H9 (cell line): ENCODE measurements at regions not wholly inside any gene's neighbourhood (a gene's known extent, or its start where the extent isn't known, plus 50 kb on each side); places are given as distances from the start of the nearest gene placed in this dataset.

Experiments used
- DNase-seq: peaks from one replicate; pipeline ENCODE4 v3.0.0-alpha.2; 2017
- H2AFZ ChIP-seq: one replicate; pipeline ENCODE4 v1.6.1; 2013; ENCODE audit warnings: mild to moderate bottlenecking, low read length, control low read depth, moderate library complexity
- H2AK5ac ChIP-seq: 2 replicates; pipeline ENCODE4 v1.6.1; 2013; ENCODE audit warnings: low read length, control low read depth, mixed read lengths; ENCODE audit not compliant: insufficient read length
- H2BK120ac ChIP-seq: one replicate; pipeline ENCODE4 v1.6.1; 2013; ENCODE audit warnings: low read depth, mild to moderate bottlenecking, low read length, control low read depth, inconsistent platforms; ENCODE audit not compliant: poor library complexity, severe bottlenecking
- H2BK12ac ChIP-seq: 2 replicates; pipeline ENCODE4 v1.6.1; 2013; ENCODE audit warnings: low read length, control low read depth, mixed read lengths, low read depth; ENCODE audit not compliant: insufficient read length
- H2BK15ac ChIP-seq: 2 replicates; pipeline ENCODE4 v1.6.1; 2013; ENCODE audit warnings: low read depth, low read length, control low read depth
- H2BK20ac ChIP-seq: one replicate; pipeline ENCODE4 v1.6.1; 2013; ENCODE audit warnings: low read depth, mild to moderate bottlenecking, low read length, control low read depth, inconsistent platforms; ENCODE audit not compliant: poor library complexity, severe bottlenecking
- H2BK5ac ChIP-seq: 2 replicates; pipeline ENCODE4 v1.6.1; 2013; ENCODE audit warnings: low read length, control low read depth, mixed read lengths; ENCODE audit not compliant: insufficient read length
- H3K14ac ChIP-seq: 2 replicates; pipeline ENCODE4 v1.6.1; 2013; ENCODE audit warnings: low read length, control low read depth; ENCODE audit not compliant: insufficient read depth
- H3K18ac ChIP-seq: 2 replicates; pipeline ENCODE4 v1.6.1; 2013; ENCODE audit warnings: low read depth, mild to moderate bottlenecking, mixed read lengths, low read length, control low read depth; ENCODE audit not compliant: insufficient read length
- H3K23ac ChIP-seq: 2 replicates; pipeline ENCODE4 v1.6.1; 2013; ENCODE audit warnings: low read length, control low read depth, mixed read lengths, low read depth; ENCODE audit not compliant: insufficient read length
- H3K23me2 ChIP-seq: 2 replicates; pipeline ENCODE4 v1.6.1; 2013; ENCODE audit warnings: low read depth, mild to moderate bottlenecking, mixed read lengths, low read length, control low read depth; ENCODE audit not compliant: insufficient read length, poor library complexity, severe bottlenecking
- H3K27ac ChIP-seq: 2 replicates; pipeline ENCODE4 v1.5.1; 2013; ENCODE audit warnings: low read length, control low read depth, mixed read lengths, low read depth; ENCODE audit not compliant: insufficient read length
- H3K27me3 ChIP-seq: 2 replicates; pipeline ENCODE4 v1.6.1; 2013; ENCODE audit warnings: low read length, control low read depth, inconsistent platforms; ENCODE audit not compliant: insufficient read depth
- H3K4ac ChIP-seq: 2 replicates; pipeline ENCODE4 v1.6.1; 2013; ENCODE audit warnings: low read depth, mild to moderate bottlenecking, control low read depth, inconsistent platforms, low read length, moderate library complexity
- H3K4me1 ChIP-seq: 2 replicates; pipeline ENCODE4 v1.6.1; 2013; ENCODE audit warnings: low read length, control low read depth, inconsistent platforms; ENCODE audit not compliant: insufficient read depth
- H3K4me2 ChIP-seq: 2 replicates; pipeline ENCODE4 v1.6.1; 2013; ENCODE audit warnings: low read length, control low read depth, mixed read lengths; ENCODE audit not compliant: insufficient read length, insufficient read depth
- H3K56ac ChIP-seq: 2 replicates; pipeline ENCODE4 v1.6.1; 2013; ENCODE audit warnings: low read depth, mild to moderate bottlenecking, mixed read lengths, low read length, control low read depth; ENCODE audit not compliant: insufficient read length
- H3K79me1 ChIP-seq: 2 replicates; pipeline ENCODE4 v1.6.1; 2013; ENCODE audit warnings: low read depth, mild to moderate bottlenecking, moderate library complexity, low read length, control low read depth, inconsistent platforms; ENCODE audit not compliant: insufficient read depth, poor library complexity, severe bottlenecking
- H3K79me2 ChIP-seq: 2 replicates; pipeline ENCODE4 v1.6.1; 2013; ENCODE audit warnings: low read length, control low read depth, inconsistent platforms; ENCODE audit not compliant: insufficient read depth
- H3K9ac ChIP-seq: 2 replicates; pipeline ENCODE4 v1.6.1; 2013; ENCODE audit warnings: low read length, control low read depth, mixed read lengths; ENCODE audit not compliant: insufficient read length; ENCODE audit errors: extremely low read depth
- H3K9me3 ChIP-seq: one replicate; pipeline ENCODE4 v1.6.1; 2013; ENCODE audit warnings: low read depth, low read length, inconsistent platforms; ENCODE audit not compliant: control insufficient read depth
- H3T11ph ChIP-seq: one replicate; pipeline ENCODE4 v1.6.1; 2013; ENCODE audit warnings: mild to moderate bottlenecking, low read length, control low read depth, inconsistent platforms
- H4K20me1 ChIP-seq: one replicate; pipeline ENCODE4 v1.6.1; 2013; ENCODE audit not compliant: control insufficient read depth, insufficient read length, insufficient read depth
- H4K5ac ChIP-seq: 2 replicates; pipeline ENCODE4 v1.6.1; 2013; ENCODE audit warnings: low read depth, mild to moderate bottlenecking, mixed read lengths, low read length, control low read depth; ENCODE audit not compliant: insufficient read length
- H4K8ac ChIP-seq: replicated peaks from 2 replicates; pipeline ENCODE4 v1.6.1; 2013; ENCODE audit warnings: low read length, control low read depth, mixed read lengths, low read depth; ENCODE audit not compliant: insufficient read length
- H4K91ac ChIP-seq: 2 replicates; pipeline ENCODE4 v1.6.1; 2013; ENCODE audit warnings: low read depth, mild to moderate bottlenecking, moderate library complexity, mixed read lengths, low read length, control low read depth; ENCODE audit not compliant: insufficient read length
- H3K27ac Mint-ChIP-seq, 3 experiments: 2 replicates in 2 of 3; 3 replicates in 1 of 3; pipeline ENCODE4 v1.8.0; 2020 to 2021; ENCODE audit warnings: mixed read lengths in 3 of 3, mild to moderate bottlenecking in 1 of 3, moderate library complexity in 1 of 3
- H3K27me3 Mint-ChIP-seq: 2 replicates; pipeline ENCODE4 v1.8.0; 2021; ENCODE audit warnings: low read depth, mild to moderate bottlenecking, moderate library complexity, mixed read lengths
- H3K36me3 Mint-ChIP-seq, 3 experiments: 2 replicates in 2 of 3; 3 replicates in 1 of 3; pipeline ENCODE4 v1.8.0; 2020 to 2021; ENCODE audit warnings: low read depth in 3 of 3, mixed read lengths in 3 of 3; ENCODE audit not compliant: insufficient read depth in 1 of 3
- H3K4me1 Mint-ChIP-seq, 2 experiments: 2 replicates each; pipeline ENCODE4 v1.8.0; 2020; ENCODE audit warnings: mixed read lengths in 2 of 2
- H3K4me3 Mint-ChIP-seq, 2 experiments: 2 replicates in 1 of 2; 3 replicates in 1 of 2; pipeline ENCODE4 v1.8.0; 2020 to 2021; ENCODE audit warnings: mild to moderate bottlenecking in 2 of 2, mixed read lengths in 2 of 2, moderate library complexity in 1 of 2
- H3K9me3 Mint-ChIP-seq, 2 experiments: 2 replicates in 1 of 2; 3 replicates in 1 of 2; pipeline ENCODE4 v1.8.0; 2020; ENCODE audit warnings: mild to moderate bottlenecking in 2 of 2, mixed read lengths in 2 of 2, moderate library complexity in 1 of 2
- TF ChIP-seq, protein P1 (sequence below): fragments of 200-600 bp; sonication (generic); conservative IDR thresholded peaks from 3 replicates; pipeline ENCODE4 v1.8.0; 2021; ENCODE audit warnings: antibody characterized with exemption, mild to moderate bottlenecking

DNA sequence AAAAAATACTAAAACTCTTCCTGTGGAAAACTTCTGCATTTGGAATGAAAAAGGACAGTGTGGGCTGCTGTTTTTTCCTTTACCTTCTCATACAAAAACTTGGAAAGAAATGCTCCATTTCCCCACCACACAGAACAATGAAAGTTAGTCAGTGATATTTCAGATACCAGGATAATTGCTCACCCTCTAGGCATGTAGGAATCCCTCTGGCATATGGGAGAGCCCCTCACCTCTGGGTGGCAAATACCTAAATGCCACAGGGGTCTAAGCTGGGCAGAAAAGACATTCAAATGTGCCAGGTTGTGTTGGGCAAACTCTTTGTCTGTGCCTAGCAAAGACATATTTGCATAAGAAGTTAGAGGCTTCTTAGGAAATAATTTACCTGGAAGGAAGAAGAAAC lies 560.3 kb upstream of the NR2F2 start:
- no peaks in the 10 kb centered on the region for H3K79me2 ChIP-seq
- no peaks in the 10 kb centered on the region for H3K79me1 ChIP-seq
- H3K14ac ChIP-seq = no peak overlapping the region
- no peak for DNase-seq
- peak overlapping the region; percentile 14 to 94 (median 42); a peak in 4 of 7 replicates for H3K27ac Mint-ChIP-seq
- H4K8ac ChIP-seq = no peak overlapping the region
- no peak overlapping the region for H2BK20ac ChIP-seq
- H3K56ac ChIP-seq = no peak overlapping the region
- H3K4ac ChIP-seq = no peak overlapping the region
- TF ChIP-seq, protein P1, sequence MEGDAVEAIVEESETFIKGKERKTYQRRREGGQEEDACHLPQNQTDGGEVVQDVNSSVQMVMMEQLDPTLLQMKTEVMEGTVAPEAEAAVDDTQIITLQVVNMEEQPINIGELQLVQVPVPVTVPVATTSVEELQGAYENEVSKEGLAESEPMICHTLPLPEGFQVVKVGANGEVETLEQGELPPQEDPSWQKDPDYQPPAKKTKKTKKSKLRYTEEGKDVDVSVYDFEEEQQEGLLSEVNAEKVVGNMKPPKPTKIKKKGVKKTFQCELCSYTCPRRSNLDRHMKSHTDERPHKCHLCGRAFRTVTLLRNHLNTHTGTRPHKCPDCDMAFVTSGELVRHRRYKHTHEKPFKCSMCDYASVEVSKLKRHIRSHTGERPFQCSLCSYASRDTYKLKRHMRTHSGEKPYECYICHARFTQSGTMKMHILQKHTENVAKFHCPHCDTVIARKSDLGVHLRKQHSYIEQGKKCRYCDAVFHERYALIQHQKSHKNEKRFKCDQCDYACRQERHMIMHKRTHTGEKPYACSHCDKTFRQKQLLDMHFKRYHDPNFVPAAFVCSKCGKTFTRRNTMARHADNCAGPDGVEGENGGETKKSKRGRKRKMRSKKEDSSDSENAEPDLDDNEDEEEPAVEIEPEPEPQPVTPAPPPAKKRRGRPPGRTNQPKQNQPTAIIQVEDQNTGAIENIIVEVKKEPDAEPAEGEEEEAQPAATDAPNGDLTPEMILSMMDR = no peak
- H3K27me3 Mint-ChIP-seq = no peaks in the 10 kb centered on the region
- H3K36me3 Mint-ChIP-seq = no peaks in the 10 kb centered on the region; a peak in 1 of 7 replicates
- H3K27ac ChIP-seq = no peak overlapping the region
- H2AK5ac ChIP-seq = no peak overlapping the region
- H3K9me3 ChIP-seq = no peaks in the 10 kb centered on the region
- no peak overlapping the region for H3T11ph ChIP-seq
- no peaks in the 10 kb centered on the region for H4K20me1 ChIP-seq
- no peak overlapping the region for H2BK5ac ChIP-seq
- no peaks in the 10 kb centered on the region for H3K27me3 ChIP-seq
- H3K23me2 ChIP-seq = no peaks in the 10 kb centered on the region
- no peak overlapping the region for H3K9ac ChIP-seq
- H2AFZ ChIP-seq = no peak overlapping the region
- H3K4me3 Mint-ChIP-seq = no peak overlapping the region
- H3K9me3 Mint-ChIP-seq = no peaks in the 10 kb centered on the region; a peak in 1 of 5 replicates
- no peak overlapping the region for H4K91ac ChIP-seq
- peaks cover 8 to 9% of the 10 kb centered on the region in 2 experiments for H3K4me1 Mint-ChIP-seq
- no peak overlapping the region for H3K18ac ChIP-seq
- H2BK120ac ChIP-seq = no peak overlapping the region
- no peak overlapping the region for H3K4me2 ChIP-seq
- H3K4me1 ChIP-seq = no peaks in the 10 kb centered on the region
- H2BK15ac ChIP-seq = no peak overlapping the region
- H2BK12ac ChIP-seq = no peak overlapping the region
- no peak overlapping the region for H3K23ac ChIP-seq
- H4K5ac ChIP-seq = no peak overlapping the region
